ENCODE measurements at regions not wholly inside any gene's neighbourhood (a gene's known extent, or its start where the extent isn't known, plus 50 kb on each side); places are given as distances from the start of the nearest gene placed in this dataset.
"Not testable (repeated sequence)": the region's sequence is repeated elsewhere in the genome, so short reads cannot be mapped to it uniquely, and the experiment has no call there.

GRCh38 chr2:106285237-106285829 lies 91.2 kb upstream of the UXS1 start:
- no peak for FAIRE-seq
- TF ChIP-seq CTCF (IDR thresholded peaks at IDR 0.05; ENCODE audit: insufficient read depth, missing control alignments) = no peak
- no peak for DNase-seq (ENCODE audit: insufficient read length, low spot score)

GRCh38 chr2:106284691-106285202 lies 90.6 kb upstream of the UXS1 start:
- no peak for DNase-seq (ENCODE audit: insufficient read length, low spot score)
- TF ChIP-seq CTCF (IDR thresholded peaks at IDR 0.05; ENCODE audit: insufficient read depth, missing control alignments) = no peak
- no peak for FAIRE-seq

GRCh38 chr2:106284255-106284654 lies 90.2 kb upstream of the UXS1 start:
- DNase-seq (ENCODE audit: insufficient read length, low spot score) (no peak), FAIRE-seq (no peak)
- TF ChIP-seq CTCF (IDR thresholded peaks at IDR 0.05; ENCODE audit: insufficient read depth, missing control alignments) = no peak

- not testable (repeated sequence) for DNase-seq (ENCODE audit: insufficient read length, low spot score)
Measured at GRCh38 chr2:106283228-106284152, 89.4 kb upstream of the UXS1 start.

GRCh38 chr2:106282462-106283170 lies 88.5 kb upstream of the UXS1 start:
- no peak for DNase-seq (ENCODE audit: insufficient read length, low spot score)
- FAIRE-seq = no peak
- no peak for TF ChIP-seq CTCF (IDR thresholded peaks at IDR 0.05; ENCODE audit: insufficient read depth, missing control alignments)

More at GRCh38 chr2:106283228-106284152, 89.4 kb upstream of the UXS1 start:
- FAIRE-seq = not testable (repeated sequence)

- FAIRE-seq; DNase-seq (ENCODE audit: insufficient read length, low spot score): not testable (repeated sequence)
Measured at GRCh38 chr2:106281907-106282430, 87.9 kb upstream of the UXS1 start.

- TF ChIP-seq CTCF (IDR thresholded peaks at IDR 0.05; ENCODE audit: insufficient read depth, missing control alignments) = no peak
- DNase-seq (ENCODE audit: insufficient read length, low spot score) (no peak), FAIRE-seq (no peak)
Measured at GRCh38 chr2:106280722-106281446, 86.8 kb upstream of the UXS1 start.

All from D721Med (cell line).